ENCODE measurements at regions not wholly inside any gene's neighbourhood (a gene's known extent, or its start where the extent isn't known, plus 50 kb on each side); places are given as distances from the start of the nearest gene placed in this dataset.

DNA sequence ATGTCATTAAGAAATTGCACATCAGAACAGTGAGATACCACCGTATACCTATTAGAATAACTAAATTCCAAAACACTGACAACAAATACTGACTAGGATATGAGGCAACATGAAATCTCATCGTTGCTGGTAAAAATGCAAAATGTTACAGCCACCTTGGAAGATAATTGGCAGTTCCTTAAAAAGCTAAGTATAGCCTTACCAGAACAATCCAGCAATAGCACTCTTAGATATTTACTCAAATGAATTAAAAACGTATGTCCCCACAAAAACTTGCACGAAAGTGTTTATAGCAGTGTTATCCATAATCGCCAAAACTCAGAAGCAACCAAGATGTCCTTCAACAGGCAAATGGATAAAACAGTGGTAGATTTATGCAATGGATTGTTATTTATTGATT is 241.7 kb downstream of the EPHA4 start:
- Histone ChIP-seq H3K27me3 (no peaks in the 10 kb centered on the region), H3K4me3 (no peak overlapping the region), H3K4me1 (no peaks in the 10 kb centered on the region), H3K36me3 (no peaks in the 10 kb centered on the region), H3K27ac (no peak overlapping the region), H3K9me3 (no peaks in the 10 kb centered on the region)
- 66 to 80% (median 76%) methylated on average over 5 of the region's 5 CpGs for WGBS, 5 donors
- no peak for DNase-seq
- intact Hi-C loops (cut with DNase I; ENCODE audit: low total_unique reads): no loop called here
- no peak for TF ChIP-seq POLR2AphosphoS5 (IDR thresholded peaks at IDR 0.05)
- TF ChIP-seq, protein P1, sequence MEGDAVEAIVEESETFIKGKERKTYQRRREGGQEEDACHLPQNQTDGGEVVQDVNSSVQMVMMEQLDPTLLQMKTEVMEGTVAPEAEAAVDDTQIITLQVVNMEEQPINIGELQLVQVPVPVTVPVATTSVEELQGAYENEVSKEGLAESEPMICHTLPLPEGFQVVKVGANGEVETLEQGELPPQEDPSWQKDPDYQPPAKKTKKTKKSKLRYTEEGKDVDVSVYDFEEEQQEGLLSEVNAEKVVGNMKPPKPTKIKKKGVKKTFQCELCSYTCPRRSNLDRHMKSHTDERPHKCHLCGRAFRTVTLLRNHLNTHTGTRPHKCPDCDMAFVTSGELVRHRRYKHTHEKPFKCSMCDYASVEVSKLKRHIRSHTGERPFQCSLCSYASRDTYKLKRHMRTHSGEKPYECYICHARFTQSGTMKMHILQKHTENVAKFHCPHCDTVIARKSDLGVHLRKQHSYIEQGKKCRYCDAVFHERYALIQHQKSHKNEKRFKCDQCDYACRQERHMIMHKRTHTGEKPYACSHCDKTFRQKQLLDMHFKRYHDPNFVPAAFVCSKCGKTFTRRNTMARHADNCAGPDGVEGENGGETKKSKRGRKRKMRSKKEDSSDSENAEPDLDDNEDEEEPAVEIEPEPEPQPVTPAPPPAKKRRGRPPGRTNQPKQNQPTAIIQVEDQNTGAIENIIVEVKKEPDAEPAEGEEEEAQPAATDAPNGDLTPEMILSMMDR (IDR thresholded peaks at IDR 0.05): no peak
- TF ChIP-seq POLR2A (IDR thresholded peaks at IDR 0.05): no peak

DNA sequence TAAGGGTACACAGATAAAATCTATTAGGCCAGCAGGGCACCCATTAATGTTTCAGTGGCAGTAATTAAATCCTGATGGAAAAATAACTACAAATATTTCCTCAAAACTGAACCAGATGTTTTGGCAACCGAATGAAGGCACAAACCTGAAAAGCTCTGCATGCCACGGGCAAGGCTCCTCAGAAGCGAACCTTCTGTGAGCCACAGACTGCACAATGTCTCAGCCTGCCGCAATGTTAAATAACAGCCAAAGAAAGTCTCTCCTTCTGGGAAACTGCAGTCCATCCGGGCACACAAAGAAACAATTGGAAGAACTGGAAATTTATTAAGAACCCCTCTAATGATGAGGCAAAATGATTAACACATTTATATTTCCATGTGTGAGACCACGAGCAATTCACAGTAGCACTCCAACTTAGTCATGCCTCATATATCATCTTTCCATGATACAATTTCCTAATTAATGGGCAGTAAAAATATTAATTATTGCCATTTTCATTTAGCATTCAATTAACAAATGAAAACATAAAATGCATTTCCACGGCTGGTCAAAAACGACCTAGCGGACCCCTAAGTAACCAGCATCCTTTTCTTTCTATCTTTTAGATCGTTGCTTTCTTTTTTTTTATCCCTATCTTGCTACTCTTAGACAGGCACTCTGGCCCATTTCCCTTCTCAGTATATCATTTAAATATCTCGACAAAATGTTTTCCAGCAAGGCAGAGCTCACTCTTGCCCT is 237.5 kb downstream of the EPHA4 start:
- H3K9me3 ChIP-seq: no peaks in the 10 kb centered on the region
- WGBS, 5 donors: 78 to 86% (median 81%) methylated on average over 11 of the region's 11 CpGs
- no peak for DNase-seq
- no peak overlapping the region for H3K27ac ChIP-seq
- intact Hi-C loops (cut with DNase I; ENCODE audit: low total_unique reads): no loop called here
- no peak overlapping the region for H3K4me3 ChIP-seq
- H3K36me3 ChIP-seq: no peaks in the 10 kb centered on the region
- H3K27me3 ChIP-seq: no peaks in the 10 kb centered on the region
- no peak for TF ChIP-seq EP300 (IDR thresholded peaks at IDR 0.05)
- TF ChIP-seq, protein P1 (IDR thresholded peaks at IDR 0.05): no peak
- TF ChIP-seq POLR2AphosphoS5 (IDR thresholded peaks at IDR 0.05): no peak
- no peak for TF ChIP-seq POLR2A (IDR thresholded peaks at IDR 0.05)
- no peaks in the 10 kb centered on the region for H3K4me1 ChIP-seq

DNA sequence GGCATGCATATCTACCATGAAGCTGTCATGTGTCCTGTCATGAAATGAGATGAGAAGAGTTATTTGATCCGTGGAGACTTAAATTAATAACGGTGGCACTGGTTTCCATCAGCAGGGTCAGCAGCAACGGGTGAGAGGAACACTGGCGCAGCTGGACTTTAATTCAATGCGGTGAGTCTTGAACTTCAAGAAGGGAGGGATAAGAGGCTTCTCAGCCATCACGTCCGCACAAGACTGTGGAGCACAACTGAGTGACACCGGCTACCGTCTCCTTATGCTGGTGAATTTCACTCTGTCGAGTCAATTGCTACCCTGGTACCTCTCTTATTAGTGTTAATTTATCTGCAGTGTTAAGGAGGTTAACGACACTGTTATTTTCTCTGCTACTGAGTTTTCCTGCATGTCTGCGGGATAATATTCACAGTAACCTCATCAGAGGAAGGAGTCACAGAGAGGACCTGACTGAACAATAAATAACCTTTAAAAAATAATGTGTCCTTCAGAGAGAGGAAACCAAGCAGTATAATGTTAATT is 236.8 kb downstream of the EPHA4 start:
- 76 to 83% (median 78%) methylated on average over 12 of the region's 12 CpGs for WGBS, 5 donors
- no peaks in the 10 kb centered on the region for H3K9me3 ChIP-seq
- TF ChIP-seq POLR2A (IDR thresholded peaks at IDR 0.05) (no peak), EP300 (IDR thresholded peaks at IDR 0.05) (no peak)
- TF ChIP-seq, protein P1 (IDR thresholded peaks at IDR 0.05): no peak
- H3K4me3 ChIP-seq: no peak overlapping the region
- intact Hi-C loops (cut with DNase I; ENCODE audit: low total_unique reads): no loop called here
- no peaks in the 10 kb centered on the region for H3K36me3 ChIP-seq
- DNase-seq: no peak
- no peaks in the 10 kb centered on the region for H3K27me3 ChIP-seq
- H3K4me1 ChIP-seq: no peaks in the 10 kb centered on the region
- H3K27ac ChIP-seq: no peak overlapping the region

DNA sequence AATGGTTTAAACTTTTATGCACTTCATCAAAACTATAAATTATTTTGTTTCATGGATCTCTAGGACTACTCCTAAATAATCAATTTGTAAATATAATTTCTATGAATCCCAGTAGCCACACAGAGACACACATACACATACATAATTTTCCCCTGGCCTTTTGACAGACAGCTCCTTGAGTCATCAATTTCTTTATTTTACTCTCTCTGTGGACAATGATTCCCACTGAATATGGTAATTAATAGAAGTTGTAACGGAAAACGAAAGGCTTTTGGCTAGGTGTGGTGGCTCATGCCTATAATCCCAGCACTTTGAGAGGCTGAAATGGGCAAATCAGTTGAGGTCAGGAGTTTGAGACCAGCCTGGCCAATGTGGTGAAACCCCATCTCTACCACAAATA is 235.1 kb downstream of the EPHA4 start:
- no peak for DNase-seq
- no peak for TF ChIP-seq POLR2AphosphoS5 (IDR thresholded peaks at IDR 0.05)
- TF ChIP-seq EP300 (IDR thresholded peaks at IDR 0.05): no peak
- TF ChIP-seq, protein P1 (IDR thresholded peaks at IDR 0.05): no peak
- no peak overlapping the region for H3K27ac ChIP-seq
- H3K9me3 ChIP-seq: no peaks in the 10 kb centered on the region
- H3K4me1 ChIP-seq: no peaks in the 10 kb centered on the region
- 91 to 97% (median 93%) methylated on average over 2 of the region's 2 CpGs for WGBS, 5 donors
- no peak overlapping the region for H3K4me3 ChIP-seq
- intact Hi-C loops (cut with DNase I; ENCODE audit: low total_unique reads): no loop called here
- H3K36me3 ChIP-seq: no peaks in the 10 kb centered on the region
- H3K27me3 ChIP-seq: no peaks in the 10 kb centered on the region
